Fibroblast of villous mesenchyme (primary cell): ENCODE measurements at regions not wholly inside any gene's neighbourhood (a gene's known extent, or its start where the extent isn't known, plus 50 kb on each side); places are given as distances from the start of the nearest gene placed in this dataset.
"Not testable (repeated sequence)": the region's sequence is repeated elsewhere in the genome, so short reads cannot be mapped to it uniquely, and the experiment has no call there.

Experiments used
- DNase-seq: peaks from one replicate; pipeline ENCODE4 v3.0.0-alpha.2; 2010; ENCODE audit warnings: low read depth
- H3K4me3 ChIP-seq: 2 replicates; pipeline ENCODE4 v1.5.1; 2011; ENCODE audit warnings: low read depth, mild to moderate bottlenecking, low read length
- TF ChIP-seq, protein P1 (sequence below): IDR thresholded peaks from 2 replicates; pipeline ENCODE4 v1.5.1; 2012; ENCODE audit warnings: low read depth, mild to moderate bottlenecking, low read length; ENCODE audit not compliant: insufficient read depth

DNA sequence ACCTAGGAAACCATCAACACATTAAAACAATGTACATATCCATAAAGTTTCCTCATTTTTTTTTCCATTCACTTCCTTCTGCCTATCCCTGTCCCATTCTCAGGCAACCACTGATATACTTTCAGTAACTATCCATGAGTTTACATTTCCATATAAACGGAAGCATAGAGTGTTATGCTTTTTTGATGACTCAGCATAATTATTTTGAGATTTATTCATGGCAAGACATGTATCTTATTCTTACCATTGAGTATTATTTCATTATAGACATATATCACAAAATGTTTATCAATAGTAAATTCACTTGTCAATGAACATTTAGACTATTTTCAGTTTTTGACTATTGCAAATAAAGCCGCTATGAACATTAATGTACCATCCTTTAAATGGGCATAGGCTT, 1786.8 kb upstream of the ACO1 start:
- DNase-seq: no peak
- TF ChIP-seq, protein P1, sequence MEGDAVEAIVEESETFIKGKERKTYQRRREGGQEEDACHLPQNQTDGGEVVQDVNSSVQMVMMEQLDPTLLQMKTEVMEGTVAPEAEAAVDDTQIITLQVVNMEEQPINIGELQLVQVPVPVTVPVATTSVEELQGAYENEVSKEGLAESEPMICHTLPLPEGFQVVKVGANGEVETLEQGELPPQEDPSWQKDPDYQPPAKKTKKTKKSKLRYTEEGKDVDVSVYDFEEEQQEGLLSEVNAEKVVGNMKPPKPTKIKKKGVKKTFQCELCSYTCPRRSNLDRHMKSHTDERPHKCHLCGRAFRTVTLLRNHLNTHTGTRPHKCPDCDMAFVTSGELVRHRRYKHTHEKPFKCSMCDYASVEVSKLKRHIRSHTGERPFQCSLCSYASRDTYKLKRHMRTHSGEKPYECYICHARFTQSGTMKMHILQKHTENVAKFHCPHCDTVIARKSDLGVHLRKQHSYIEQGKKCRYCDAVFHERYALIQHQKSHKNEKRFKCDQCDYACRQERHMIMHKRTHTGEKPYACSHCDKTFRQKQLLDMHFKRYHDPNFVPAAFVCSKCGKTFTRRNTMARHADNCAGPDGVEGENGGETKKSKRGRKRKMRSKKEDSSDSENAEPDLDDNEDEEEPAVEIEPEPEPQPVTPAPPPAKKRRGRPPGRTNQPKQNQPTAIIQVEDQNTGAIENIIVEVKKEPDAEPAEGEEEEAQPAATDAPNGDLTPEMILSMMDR: no peak
- no peak overlapping the region for H3K4me3 ChIP-seq

DNA sequence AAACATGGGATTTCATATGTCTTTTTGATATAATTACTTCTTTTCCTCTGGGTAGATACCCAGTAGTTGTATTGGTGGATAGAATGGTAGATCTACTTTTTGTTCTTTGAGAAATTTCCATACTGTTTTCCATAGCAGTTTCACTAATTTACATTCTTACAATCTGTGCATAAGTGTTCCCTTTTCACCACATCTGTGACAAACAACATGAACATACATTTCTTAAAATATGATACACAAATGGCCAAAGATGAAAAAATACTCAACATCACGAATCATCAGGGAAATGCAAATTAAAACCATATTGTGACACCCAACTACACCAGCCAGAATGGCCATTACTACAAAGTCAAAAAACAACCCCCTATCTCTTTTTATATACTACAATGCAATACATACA, 1778.5 kb upstream of the ACO1 start:
- TF ChIP-seq, protein P1: no peak
- H3K4me3 ChIP-seq: no peak overlapping the region
- no peak for DNase-seq

DNA sequence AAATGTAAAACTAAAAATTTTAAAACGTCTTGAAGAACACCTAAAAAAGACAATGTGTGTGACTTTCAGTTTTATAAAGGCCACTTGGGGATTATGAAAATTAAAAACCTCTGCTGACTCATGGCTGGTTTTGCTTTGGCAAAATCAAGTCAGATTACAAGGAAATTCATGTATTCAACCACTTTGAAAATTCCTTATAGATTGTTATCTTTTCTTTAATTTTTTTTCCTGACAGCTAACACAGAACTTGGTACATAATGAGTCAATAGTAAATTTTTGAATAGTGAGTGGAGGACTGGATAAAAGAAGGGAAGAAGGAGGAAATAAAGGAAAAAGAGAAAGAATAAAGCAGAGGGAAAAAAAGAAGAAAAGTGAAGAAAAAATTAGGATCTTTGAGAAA, 1774.7 kb upstream of the ACO1 start:
- TF ChIP-seq, protein P1: no peak
- no peak for DNase-seq
- H3K4me3 ChIP-seq: no peak overlapping the region

DNA sequence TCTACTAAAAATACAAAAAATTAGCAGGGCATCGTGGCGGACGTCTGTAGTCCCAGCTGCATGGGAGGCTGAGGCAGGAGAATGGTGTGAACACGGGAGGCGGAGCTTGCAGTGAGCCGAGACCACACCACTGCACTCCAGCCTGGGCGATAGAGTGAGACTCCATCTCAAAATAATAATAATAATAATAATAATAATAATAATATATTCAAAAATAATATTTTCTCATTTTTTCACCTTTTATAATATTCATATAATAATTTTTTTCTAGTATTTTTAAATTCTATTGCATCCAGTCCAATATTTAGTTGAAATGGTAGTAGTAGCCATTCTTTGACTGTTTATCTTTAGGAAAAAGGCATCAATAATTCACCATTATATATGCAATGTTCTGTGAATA, 1767.7 kb upstream of the ACO1 start:
- DNase-seq, H3K4me3 ChIP-seq: not testable (repeated sequence)

DNA sequence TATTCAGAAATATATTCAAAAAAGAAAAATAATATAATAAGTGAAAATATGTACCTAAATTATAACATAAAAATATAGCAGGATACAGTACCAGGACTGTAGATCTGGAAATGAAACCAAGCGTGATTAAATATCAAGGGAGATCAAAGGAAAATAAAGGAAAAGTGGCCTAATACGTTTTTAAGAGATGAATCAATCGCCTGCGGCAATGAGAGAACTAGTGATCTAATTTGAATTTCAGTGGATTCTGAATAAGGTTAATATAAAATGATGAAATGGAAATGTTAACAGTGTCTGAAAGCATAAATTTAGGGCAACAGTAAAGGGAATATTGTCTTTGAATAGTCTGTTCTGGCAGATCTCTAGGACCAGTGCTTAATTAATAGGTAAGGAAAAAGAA, 1761.9 kb upstream of the ACO1 start:
- TF ChIP-seq, protein P1: no peak
- no peak overlapping the region for H3K4me3 ChIP-seq
- DNase-seq: no peak

DNA sequence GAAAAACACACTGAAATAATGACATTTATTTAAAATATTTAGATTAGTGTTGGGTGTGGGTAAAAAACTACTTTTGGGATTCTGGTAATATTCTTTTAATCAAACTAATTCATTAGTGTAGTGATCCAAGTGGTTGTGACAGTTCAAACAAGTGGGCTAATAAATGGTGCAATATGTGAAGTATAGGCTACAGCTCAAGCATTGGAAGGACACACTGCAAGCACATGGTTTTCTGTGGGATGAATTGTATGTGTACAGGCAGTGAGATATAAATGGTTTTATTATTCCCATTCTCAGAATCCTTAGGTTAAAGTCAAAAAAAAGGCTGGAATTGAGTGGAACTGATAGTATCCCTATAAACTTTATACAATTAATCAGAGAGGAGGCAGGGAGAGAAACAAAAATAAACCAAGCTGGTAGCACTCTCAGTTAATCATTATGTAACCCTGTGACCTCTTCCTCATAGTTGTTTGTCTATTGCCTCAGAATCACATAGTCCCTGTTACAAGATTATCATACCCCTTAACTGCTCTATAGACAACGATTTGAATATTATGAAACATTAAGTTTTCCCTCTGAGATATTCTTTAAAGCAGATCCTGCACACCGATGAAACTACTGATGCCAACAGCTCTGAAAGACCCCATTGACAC, 1755.4 kb upstream of the ACO1 start:
- H3K4me3 ChIP-seq: no peak overlapping the region
- TF ChIP-seq, protein P1: no peak
- DNase-seq: no peak

DNA sequence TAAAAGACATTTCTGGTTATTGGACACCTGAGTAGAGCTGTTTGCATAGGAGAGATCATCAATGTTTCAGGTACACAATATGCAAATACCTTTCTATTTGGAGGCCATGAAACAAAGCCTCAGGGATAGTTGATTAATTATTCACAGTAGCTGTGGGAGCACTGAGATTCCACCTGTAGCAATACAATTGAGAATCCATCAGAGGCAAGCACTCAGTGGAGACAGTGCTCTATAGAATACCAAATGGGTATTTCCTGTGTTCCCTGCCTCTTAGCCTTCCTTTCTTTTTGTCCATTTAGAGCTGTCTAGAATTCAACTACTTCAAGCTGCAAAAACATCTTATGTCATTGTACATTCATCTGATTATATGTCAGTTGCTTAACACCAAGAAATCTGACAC, 1754.0 kb upstream of the ACO1 start:
- DNase-seq: no peak
- TF ChIP-seq, protein P1: no peak
- no peak overlapping the region for H3K4me3 ChIP-seq

DNA sequence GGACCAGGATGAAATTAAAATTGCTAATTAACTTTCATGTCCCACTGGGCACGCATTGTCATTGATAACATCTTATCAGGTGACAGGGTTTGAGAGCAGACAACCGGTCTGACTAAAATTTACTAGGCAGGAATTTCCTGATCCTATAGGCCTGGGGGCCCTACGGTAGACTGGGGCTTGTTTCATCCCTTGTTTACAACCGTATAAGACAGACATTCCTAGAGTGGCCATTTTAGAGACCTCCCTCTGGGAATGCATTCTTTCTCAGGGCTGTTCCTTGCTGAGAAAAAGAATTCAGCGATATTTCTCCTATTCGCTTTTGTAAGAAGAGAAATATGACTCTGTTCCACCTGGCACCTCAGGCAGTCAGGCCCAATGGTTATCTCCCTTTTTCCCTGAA, 1737.8 kb upstream of the ACO1 start:
- DNase-seq, H3K4me3 ChIP-seq: not testable (repeated sequence)
